BLaER1 treated with 17β-estradiol and CSF1 and Interleukin-3, amounts not matched to agents 10 nM and 100 nM (cell line): ENCODE measurements at regions not wholly inside any gene's neighbourhood (a gene's known extent, or its start where the extent isn't known, plus 50 kb on each side); places are given as distances from the start of the nearest gene placed in this dataset.
A peak's percentile ranks its signal among the peaks of the same experiment; 100 is the strongest.

Experiments used
- H3K27ac ChIP-seq, 11 experiments: shearing (Covaris generic); formaldehyde crosslinking; 2 replicates each; pipeline ENCODE4 v1.8.1; 2022
- H3K27me3 ChIP-seq, 11 experiments: shearing (Covaris generic); formaldehyde crosslinking; 2 replicates each; pipeline ENCODE4 v1.8.1; 2022
- H3K36me3 ChIP-seq, 11 experiments: shearing (Covaris generic); formaldehyde crosslinking; 2 replicates each; pipeline ENCODE4 v1.8.1; 2022
- H3K4me1 ChIP-seq, 10 experiments: shearing (Covaris generic); formaldehyde crosslinking; 2 replicates each; pipeline ENCODE4 v1.8.1; 2022
- H3K4me2 ChIP-seq, 11 experiments: shearing (Covaris generic); formaldehyde crosslinking; 2 replicates each; pipeline ENCODE4 v1.8.1; 2022
- H3K4me3 ChIP-seq, 10 experiments: shearing (Covaris generic); formaldehyde crosslinking; 2 replicates each; pipeline ENCODE4 v1.8.1; 2022
- H3K9ac ChIP-seq, 11 experiments: shearing (Covaris generic); formaldehyde crosslinking; 2 replicates each; pipeline ENCODE4 v1.8.1; 2022
- H3K9me3 ChIP-seq, 11 experiments: shearing (Covaris generic); formaldehyde crosslinking; replicated peaks in 1 of 11; 2 replicates each; pipeline ENCODE4 v1.8.1; 2022
- H4K20me1 ChIP-seq, 11 experiments: shearing (Covaris generic); formaldehyde crosslinking; 2 replicates each; pipeline ENCODE4 v1.8.1; 2022
- Cebpa-rat ChIP-seq, 11 experiments: shearing (Covaris generic); IDR thresholded peaks; 2 replicates each; pipeline ENCODE4 v1.8.1; 2022

DNA sequence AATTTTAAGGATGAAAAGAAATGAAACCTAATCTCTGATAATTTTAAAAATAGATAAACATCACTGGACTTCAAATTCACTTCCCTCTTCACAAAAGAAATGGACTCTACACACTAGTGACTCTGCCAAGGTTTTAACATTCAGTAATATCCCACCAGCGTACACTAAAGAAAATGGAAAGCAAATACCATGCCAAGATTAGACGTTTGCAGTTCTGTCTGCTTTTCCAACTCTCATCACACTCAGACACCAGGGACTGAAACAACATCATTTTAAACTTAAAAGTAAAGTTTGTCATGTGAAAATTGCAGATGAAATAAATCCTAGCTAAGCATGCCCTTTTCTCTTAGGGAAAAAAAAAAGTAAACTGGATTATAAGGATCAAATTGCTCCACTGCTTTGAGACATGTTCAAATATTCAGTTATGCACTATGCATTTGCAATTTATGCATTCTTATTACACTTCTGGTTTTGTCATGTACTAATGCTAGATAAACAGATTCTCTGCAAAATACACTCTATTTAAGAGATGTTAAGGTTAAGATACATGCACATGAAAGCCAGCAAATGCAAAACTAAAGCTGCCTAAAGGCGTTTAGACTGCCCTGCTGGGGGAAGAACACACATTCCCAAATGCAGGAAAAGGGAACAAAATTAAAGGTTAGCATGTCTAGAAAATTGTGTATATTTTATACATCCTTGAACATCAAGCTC, 534.4 kb upstream of the EPHA5 start:
- Histone ChIP-seq H3K36me3 (no peaks in the 10 kb centered on the region), H3K27me3 (no peaks in the 10 kb centered on the region), H3K27ac (no peak overlapping the region), H3K4me2 (no peak overlapping the region), H3K9me3 (no peaks in the 10 kb centered on the region), H3K4me1 (no peaks in the 10 kb centered on the region), H3K4me3 (no peak overlapping the region), H4K20me1 (no peaks in the 10 kb centered on the region), H3K9ac (no peak overlapping the region)
- no peak for TF ChIP-seq Cebpa-rat (IDR thresholded peaks at IDR 0.05)

- Histone ChIP-seq H3K4me3 (no peak overlapping the region), H3K9ac (no peak overlapping the region), H3K4me2 (no peak overlapping the region), H3K27me3 (no peaks in the 10 kb centered on the region), H3K9me3 (no peaks in the 10 kb centered on the region), H3K27ac (no peak overlapping the region), H3K36me3 (no peaks in the 10 kb centered on the region), H3K4me1 (no peaks in the 10 kb centered on the region), H4K20me1 (no peaks in the 10 kb centered on the region)
- TF ChIP-seq Cebpa-rat (IDR thresholded peaks at IDR 0.05): peak in 3 of 11 experiments; percentile 21 to 73 (median 59); a peak in 7 of 22 replicates
These were observed 532.6 kb upstream of the EPHA5 start for GRCh38 chr4:66202870-66203269.

DNA sequence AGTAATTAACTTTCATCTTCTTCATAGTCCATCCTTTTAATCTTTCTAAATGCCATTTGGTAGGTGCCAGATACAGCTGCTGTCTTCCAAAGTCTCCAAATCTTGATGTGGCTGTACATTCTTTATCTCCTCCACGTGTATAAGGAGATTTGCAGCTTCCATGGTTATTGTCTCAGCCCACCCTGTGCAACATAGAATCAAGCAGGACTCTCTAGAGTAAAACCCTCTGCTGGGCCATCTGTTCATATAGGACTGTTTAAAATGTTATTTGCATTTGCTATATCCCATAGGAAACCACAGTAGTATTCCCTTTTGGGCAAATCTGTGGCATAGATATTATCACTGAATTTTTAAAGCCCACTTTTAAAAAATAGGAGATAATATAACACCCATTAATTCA, 527.2 kb upstream of the EPHA5 start:
- no peak overlapping the region for H3K4me2 ChIP-seq
- no peak for TF ChIP-seq Cebpa-rat (IDR thresholded peaks at IDR 0.05)

DNA sequence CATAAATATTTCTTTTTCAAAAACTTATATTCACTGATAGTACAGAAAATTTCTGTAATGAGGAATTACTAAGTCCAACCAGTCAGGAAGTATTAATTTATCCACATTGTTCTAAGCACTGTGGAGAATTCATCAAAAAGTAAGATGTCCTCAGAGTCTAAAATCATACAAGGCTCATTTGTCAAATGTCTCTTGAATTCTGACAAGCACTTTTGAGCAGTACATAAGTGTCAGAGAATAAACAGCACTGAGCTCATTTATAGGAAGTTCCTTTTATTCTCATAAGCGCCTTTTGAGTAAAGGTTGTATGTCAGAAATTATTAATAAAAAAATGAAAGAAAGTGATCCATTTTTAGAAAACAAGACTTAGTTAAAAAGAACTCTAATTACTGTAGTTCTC, 523.2 kb upstream of the EPHA5 start:
- no peak overlapping the region for H3K4me2 ChIP-seq
- no peak overlapping the region for H3K27ac ChIP-seq
- H3K27me3 ChIP-seq: no peaks in the 10 kb centered on the region
- H3K4me3 ChIP-seq: no peak overlapping the region
- H3K9ac ChIP-seq: no peak overlapping the region
- no peaks in the 10 kb centered on the region for H3K4me1 ChIP-seq
- H3K9me3 ChIP-seq: no peaks in the 10 kb centered on the region
- TF ChIP-seq Cebpa-rat (IDR thresholded peaks at IDR 0.05): no peak
- H4K20me1 ChIP-seq: no peaks in the 10 kb centered on the region; a peak in 1 of 22 replicates
- no peaks in the 10 kb centered on the region for H3K36me3 ChIP-seq

More for the DNA sequence above, 527.2 kb upstream of the EPHA5 start:
- no peaks in the 10 kb centered on the region for H3K27me3 ChIP-seq
- H3K9me3 ChIP-seq: no peaks in the 10 kb centered on the region
- H3K4me1 ChIP-seq: no peaks in the 10 kb centered on the region
- H3K36me3 ChIP-seq: no peaks in the 10 kb centered on the region
- H3K9ac ChIP-seq: no peak overlapping the region
- H3K27ac ChIP-seq: no peak overlapping the region
- no peak overlapping the region for H3K4me3 ChIP-seq
- H4K20me1 ChIP-seq: no peaks in the 10 kb centered on the region; a peak in 1 of 22 replicates

DNA sequence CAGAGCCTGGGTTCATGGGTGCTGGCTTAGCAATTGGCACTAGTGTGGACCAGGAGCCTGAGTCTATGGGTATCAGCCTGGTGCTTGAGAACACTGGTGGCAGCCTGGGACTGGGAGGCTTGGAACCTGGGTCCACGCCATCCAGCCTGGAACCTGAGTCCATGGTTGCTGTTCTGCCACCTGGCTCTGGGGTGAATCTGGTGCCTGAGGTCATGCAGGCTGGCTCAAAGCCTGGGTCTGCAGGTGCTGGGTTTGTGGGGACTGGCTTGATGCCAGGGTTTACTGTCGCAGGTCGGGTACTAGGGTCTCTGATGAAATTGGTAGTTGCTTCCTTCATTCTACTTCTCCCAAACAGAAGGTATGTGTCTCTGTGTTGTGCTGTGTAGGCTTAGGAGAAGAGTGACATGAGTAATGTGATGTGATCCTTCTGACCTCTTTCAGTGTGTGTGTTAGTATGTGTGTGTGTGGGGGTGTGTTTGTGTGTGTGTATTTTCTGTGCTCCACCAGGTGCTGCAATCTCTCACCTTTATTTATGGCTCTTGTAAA, 517.0 kb upstream of the EPHA5 start:
- no peak overlapping the region for H3K9ac ChIP-seq
- no peaks in the 10 kb centered on the region for H4K20me1 ChIP-seq
- no peaks in the 10 kb centered on the region for H3K36me3 ChIP-seq
- H3K27me3 ChIP-seq: no peaks in the 10 kb centered on the region
- no peak overlapping the region for H3K4me2 ChIP-seq
- no peak for TF ChIP-seq Cebpa-rat (IDR thresholded peaks at IDR 0.05)
- no peaks in the 10 kb centered on the region for H3K9me3 ChIP-seq
- H3K4me3 ChIP-seq: no peak overlapping the region
- H3K4me1 ChIP-seq: no peaks in the 10 kb centered on the region
- H3K27ac ChIP-seq: no peak overlapping the region

DNA sequence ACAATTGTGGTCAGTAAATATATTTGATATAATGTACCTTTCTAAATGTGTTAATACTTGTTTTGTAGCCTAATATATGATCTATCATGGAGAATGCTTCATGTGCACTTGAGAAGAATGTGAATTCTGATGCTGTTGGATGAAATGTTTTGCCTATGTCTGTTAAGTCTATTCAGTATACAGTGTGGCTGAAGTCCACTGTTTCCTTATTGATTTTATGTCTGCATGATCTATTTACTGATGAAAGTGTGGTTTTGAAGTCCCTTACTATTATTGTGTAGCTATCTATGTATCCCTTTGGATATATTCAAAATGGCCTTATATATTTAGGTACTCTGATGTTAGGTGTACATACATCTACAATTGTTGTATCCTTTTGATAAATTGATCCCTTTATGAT, 515.8 kb upstream of the EPHA5 start:
- Histone ChIP-seq H3K27ac (no peak overlapping the region), H4K20me1 (no peaks in the 10 kb centered on the region), H3K9me3 (no peaks in the 10 kb centered on the region), H3K9ac (no peak overlapping the region), H3K27me3 (no peaks in the 10 kb centered on the region), H3K4me1 (no peaks in the 10 kb centered on the region), H3K4me3 (no peak overlapping the region), H3K4me2 (no peak overlapping the region), H3K36me3 (no peaks in the 10 kb centered on the region)
- TF ChIP-seq Cebpa-rat (IDR thresholded peaks at IDR 0.05): no peak

DNA sequence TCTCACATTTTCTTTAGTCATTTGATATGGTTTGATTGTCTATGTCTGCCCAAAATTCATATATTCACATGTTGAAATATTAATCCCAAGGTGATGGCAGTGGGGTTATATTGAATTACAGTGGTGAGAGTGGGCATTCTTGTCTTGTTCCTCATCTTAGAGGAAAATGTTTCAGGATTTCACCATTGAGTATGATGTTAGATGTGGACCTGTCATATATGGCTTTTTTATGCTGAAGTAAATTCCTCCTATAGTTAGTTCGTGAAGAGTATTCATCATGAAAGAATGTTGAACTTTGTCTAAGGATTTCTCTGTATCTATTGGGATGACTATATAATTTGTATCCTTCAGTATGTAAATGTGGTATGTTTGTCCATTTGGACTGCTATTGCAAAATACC, 512.3 kb upstream of the EPHA5 start:
- H3K36me3 ChIP-seq: no peaks in the 10 kb centered on the region
- no peaks in the 10 kb centered on the region for H3K4me1 ChIP-seq
- H3K9ac ChIP-seq: no peak overlapping the region
- H3K4me2 ChIP-seq: no peak overlapping the region
- H3K27ac ChIP-seq: no peak overlapping the region
- H3K4me3 ChIP-seq: no peak overlapping the region
- no peaks in the 10 kb centered on the region for H3K9me3 ChIP-seq
- no peak for TF ChIP-seq Cebpa-rat (IDR thresholded peaks at IDR 0.05)
- no peaks in the 10 kb centered on the region for H4K20me1 ChIP-seq
- H3K27me3 ChIP-seq: no peaks in the 10 kb centered on the region

DNA sequence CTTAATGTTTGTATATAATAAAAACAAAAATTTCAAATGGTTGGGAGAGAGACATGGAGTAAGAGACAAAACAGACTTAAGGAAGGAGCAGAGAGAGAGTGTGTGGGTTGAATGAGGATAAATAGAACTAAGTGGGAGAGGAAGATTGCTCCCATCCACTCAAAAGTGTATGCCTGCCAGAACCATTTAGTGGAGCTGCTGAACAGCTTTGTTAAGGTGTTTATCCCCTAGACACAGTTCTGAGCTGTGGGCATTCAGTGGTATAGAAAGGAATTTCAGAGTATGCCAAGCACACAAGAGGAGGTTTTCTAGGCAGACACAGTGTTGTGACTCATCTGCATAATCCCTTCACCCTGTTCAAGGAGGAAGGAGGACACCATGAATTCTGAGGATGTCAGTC, 508.6 kb upstream of the EPHA5 start:
- Histone ChIP-seq H3K9me3 (0 out of 22 replicates have a peak, but pooled peaks cover 0 to 5% (median 0%) of the 10 kb centered on the region in 11 experiments), H4K20me1 (no peaks in the 10 kb centered on the region), H3K27ac (no peak overlapping the region), H3K36me3 (no peaks in the 10 kb centered on the region), H3K4me1 (no peaks in the 10 kb centered on the region), H3K9ac (no peak overlapping the region), H3K4me3 (no peak overlapping the region), H3K4me2 (no peak overlapping the region), H3K27me3 (no peaks in the 10 kb centered on the region)
- TF ChIP-seq Cebpa-rat (IDR thresholded peaks at IDR 0.05): no peak

- peaks cover 0 to 23% (median 8%) of the 10 kb centered on the region in 11 experiments; a peak in 11 of 22 replicates for H3K9me3 ChIP-seq
- H3K4me3 ChIP-seq: no peak overlapping the region
- H4K20me1 ChIP-seq: no peaks in the 10 kb centered on the region
- no peak overlapping the region for H3K4me2 ChIP-seq
- no peaks in the 10 kb centered on the region for H3K4me1 ChIP-seq
- H3K9ac ChIP-seq: no peak overlapping the region
- H3K36me3 ChIP-seq: no peaks in the 10 kb centered on the region
- no peak for TF ChIP-seq Cebpa-rat (IDR thresholded peaks at IDR 0.05)
- no peaks in the 10 kb centered on the region for H3K27me3 ChIP-seq
- H3K27ac ChIP-seq: no peak overlapping the region
These were observed 499.1 kb upstream of the EPHA5 start for GRCh38 chr4:66169341-66169740.

- H3K36me3 ChIP-seq: no peaks in the 10 kb centered on the region
- H3K4me2 ChIP-seq: no peak overlapping the region
- no peaks in the 10 kb centered on the region for H3K27me3 ChIP-seq
- H3K9me3 ChIP-seq: peaks cover 6 to 21% (median 9%) of the 10 kb centered on the region in 11 experiments; a peak in 11 of 22 replicates
- no peaks in the 10 kb centered on the region for H3K4me1 ChIP-seq
- H3K27ac ChIP-seq: no peak overlapping the region
- H4K20me1 ChIP-seq: no peaks in the 10 kb centered on the region
- no peak overlapping the region for H3K4me3 ChIP-seq
- TF ChIP-seq Cebpa-rat (IDR thresholded peaks at IDR 0.05): no peak
- no peak overlapping the region for H3K9ac ChIP-seq
These were observed 494.6 kb upstream of the EPHA5 start for GRCh38 chr4:66164869-66165268.
